ENCODE measurements at regions not wholly inside any gene's neighbourhood (a gene's known extent, or its start where the extent isn't known, plus 50 kb on each side); places are given as distances from the start of the nearest gene placed in this dataset.

DNA sequence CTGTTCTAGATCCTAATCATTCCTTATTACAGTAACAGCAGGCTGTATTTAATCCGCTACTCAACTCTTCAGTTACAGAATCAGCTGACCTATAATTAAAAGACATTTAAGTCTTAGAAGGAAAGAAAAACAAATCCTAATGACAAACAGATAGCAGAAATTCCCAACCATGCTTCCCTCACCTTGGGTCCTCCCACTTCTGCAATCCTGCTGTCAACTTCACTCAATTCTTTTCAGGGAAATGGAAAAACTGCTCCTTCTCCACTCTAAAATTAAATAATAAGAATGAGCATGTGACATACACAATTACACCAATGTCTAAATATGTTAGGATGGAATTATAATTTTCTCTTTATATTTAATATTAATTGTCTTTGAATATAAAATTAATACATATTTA is 182.6 kb upstream of the LYPLAL1 start:
- Histone ChIP-seq H3K4me2 (ENCODE audit: extremely low read depth, insufficient read depth, low read length) (no peak overlapping the region), H3K27ac (ENCODE audit: insufficient read depth, low read length) (no peak overlapping the region), H3K4me1 (ENCODE audit: control insufficient read depth, extremely low read depth, insufficient read depth, low read length) (no peaks in the 10 kb centered on the region), H3K9me3 (ENCODE audit: control insufficient read depth, insufficient read depth, low read depth, low read length) (no peaks in the 10 kb centered on the region), H2AFZ (ENCODE audit: low read length) (no peak overlapping the region), H3K4me3 (replicated peaks in 1 of 4; ENCODE audit: control extremely low read depth in 1 of 4, insufficient read depth in 1 of 4, low read depth in 3 of 4, low read length in 4 of 4) (no peak overlapping the region), H3K27me3 (ENCODE audit: control insufficient read depth, insufficient read depth, low read length) (no peaks in the 10 kb centered on the region), H3K36me3 (ENCODE audit: control insufficient read depth, insufficient read depth, low read length) (no peaks in the 10 kb centered on the region), H4K20me1 (ENCODE audit: control insufficient read depth, extremely low read depth, insufficient read depth, low read length) (no peaks in the 10 kb centered on the region), H3K79me2 (ENCODE audit: control insufficient read depth, insufficient read depth, low read length) (no peaks in the 10 kb centered on the region), H3K9ac (ENCODE audit: insufficient read depth, low read length) (no peak overlapping the region)
- TF ChIP-seq, protein P1, sequence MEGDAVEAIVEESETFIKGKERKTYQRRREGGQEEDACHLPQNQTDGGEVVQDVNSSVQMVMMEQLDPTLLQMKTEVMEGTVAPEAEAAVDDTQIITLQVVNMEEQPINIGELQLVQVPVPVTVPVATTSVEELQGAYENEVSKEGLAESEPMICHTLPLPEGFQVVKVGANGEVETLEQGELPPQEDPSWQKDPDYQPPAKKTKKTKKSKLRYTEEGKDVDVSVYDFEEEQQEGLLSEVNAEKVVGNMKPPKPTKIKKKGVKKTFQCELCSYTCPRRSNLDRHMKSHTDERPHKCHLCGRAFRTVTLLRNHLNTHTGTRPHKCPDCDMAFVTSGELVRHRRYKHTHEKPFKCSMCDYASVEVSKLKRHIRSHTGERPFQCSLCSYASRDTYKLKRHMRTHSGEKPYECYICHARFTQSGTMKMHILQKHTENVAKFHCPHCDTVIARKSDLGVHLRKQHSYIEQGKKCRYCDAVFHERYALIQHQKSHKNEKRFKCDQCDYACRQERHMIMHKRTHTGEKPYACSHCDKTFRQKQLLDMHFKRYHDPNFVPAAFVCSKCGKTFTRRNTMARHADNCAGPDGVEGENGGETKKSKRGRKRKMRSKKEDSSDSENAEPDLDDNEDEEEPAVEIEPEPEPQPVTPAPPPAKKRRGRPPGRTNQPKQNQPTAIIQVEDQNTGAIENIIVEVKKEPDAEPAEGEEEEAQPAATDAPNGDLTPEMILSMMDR (conservative IDR thresholded peaks at IDR 0.05 in 1 of 2, IDR thresholded peaks at IDR 0.05 in 1 of 2; ENCODE audit: low read depth in 1 of 2, low read length in 2 of 2): no peak
- no peak for TF ChIP-seq EZH2 (IDR thresholded peaks at IDR 0.05; ENCODE audit: low read length, missing control alignments)
- no peak for DNase-seq (ENCODE audit: low read depth in 2 of 2)

DNA sequence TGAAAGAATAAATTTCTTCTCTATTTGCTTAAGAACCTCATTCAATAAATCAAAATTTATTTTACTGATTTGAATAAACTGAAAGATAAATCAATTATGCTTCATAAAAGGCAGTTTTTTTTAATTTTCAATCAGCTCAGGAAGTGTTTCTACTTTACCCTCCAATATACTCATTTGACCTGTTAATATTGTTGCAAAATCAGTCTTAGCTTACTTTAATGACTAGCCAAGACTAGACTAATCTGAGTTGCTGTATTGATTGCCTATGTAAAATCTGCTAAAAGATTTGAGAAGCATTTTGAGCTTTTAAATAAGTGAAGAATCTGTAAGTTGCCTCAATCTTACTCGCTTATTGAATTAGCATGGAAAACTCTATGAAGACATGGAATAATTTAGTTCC is 179.1 kb upstream of the LYPLAL1 start:
- Histone ChIP-seq H3K9ac (ENCODE audit: insufficient read depth, low read length) (no peak overlapping the region), H4K20me1 (ENCODE audit: control insufficient read depth, extremely low read depth, insufficient read depth, low read length) (no peaks in the 10 kb centered on the region), H3K27ac (ENCODE audit: insufficient read depth, low read length) (no peak overlapping the region), H2AFZ (ENCODE audit: low read length) (no peak overlapping the region), H3K9me3 (ENCODE audit: control insufficient read depth, insufficient read depth, low read depth, low read length) (no peaks in the 10 kb centered on the region), H3K4me3 (replicated peaks in 1 of 4; ENCODE audit: control extremely low read depth in 1 of 4, insufficient read depth in 1 of 4, low read depth in 3 of 4, low read length in 4 of 4) (no peak overlapping the region), H3K4me1 (ENCODE audit: control insufficient read depth, extremely low read depth, insufficient read depth, low read length) (no peaks in the 10 kb centered on the region), H3K4me2 (ENCODE audit: extremely low read depth, insufficient read depth, low read length) (no peak overlapping the region), H3K79me2 (ENCODE audit: control insufficient read depth, insufficient read depth, low read length) (no peaks in the 10 kb centered on the region), H3K27me3 (ENCODE audit: control insufficient read depth, insufficient read depth, low read length) (no peaks in the 10 kb centered on the region), H3K36me3 (ENCODE audit: control insufficient read depth, insufficient read depth, low read length) (no peaks in the 10 kb centered on the region)
- no peak for TF ChIP-seq EZH2 (IDR thresholded peaks at IDR 0.05; ENCODE audit: low read length, missing control alignments)
- TF ChIP-seq, protein P1 (conservative IDR thresholded peaks at IDR 0.05 in 1 of 2, IDR thresholded peaks at IDR 0.05 in 1 of 2; ENCODE audit: low read depth in 1 of 2, low read length in 2 of 2): no peak
- no peak for DNase-seq (ENCODE audit: low read depth in 2 of 2)

DNA sequence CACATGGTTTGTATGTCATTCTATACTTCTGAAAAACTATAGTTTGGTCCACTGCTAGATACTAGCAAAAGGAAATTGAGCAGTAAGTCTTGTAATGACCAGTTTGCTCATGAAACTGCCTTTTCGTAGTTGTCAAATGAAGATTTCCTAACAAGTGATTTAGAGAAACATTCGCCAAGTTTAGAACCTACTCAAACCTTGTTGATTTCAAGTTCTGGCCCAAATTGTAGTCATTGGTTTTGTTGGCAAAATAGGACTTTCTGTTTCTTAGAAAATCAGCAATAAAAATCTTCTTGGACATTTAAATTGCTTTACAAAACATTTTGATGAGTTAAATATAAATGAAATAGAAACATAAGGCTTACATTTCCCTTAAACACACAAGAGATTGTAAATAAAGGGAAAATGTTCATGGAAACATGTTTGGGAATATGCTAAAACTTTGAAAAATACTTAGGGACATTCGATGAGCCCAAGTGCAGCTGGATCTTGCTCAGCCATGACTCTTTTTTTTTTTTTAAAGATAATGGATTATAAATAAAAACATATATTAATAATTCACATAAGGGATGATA is 178.5 kb upstream of the LYPLAL1 start:
- no peak overlapping the region for H3K27ac ChIP-seq (ENCODE audit: insufficient read depth, low read length)
- TF ChIP-seq EZH2 (IDR thresholded peaks at IDR 0.05; ENCODE audit: low read length, missing control alignments): no peak
- TF ChIP-seq, protein P1 (conservative IDR thresholded peaks at IDR 0.05 in 1 of 2, IDR thresholded peaks at IDR 0.05 in 1 of 2; ENCODE audit: low read depth in 1 of 2, low read length in 2 of 2): no peak
- no peak for DNase-seq (ENCODE audit: low read depth in 2 of 2)
- no peaks in the 10 kb centered on the region for H3K36me3 ChIP-seq (ENCODE audit: control insufficient read depth, insufficient read depth, low read length)
- H3K4me1 ChIP-seq (ENCODE audit: control insufficient read depth, extremely low read depth, insufficient read depth, low read length): no peaks in the 10 kb centered on the region
- H3K4me2 ChIP-seq (ENCODE audit: extremely low read depth, insufficient read depth, low read length): no peak overlapping the region
- no peak overlapping the region for H3K9ac ChIP-seq (ENCODE audit: insufficient read depth, low read length)
- H3K9me3 ChIP-seq (ENCODE audit: control insufficient read depth, insufficient read depth, low read depth, low read length): no peaks in the 10 kb centered on the region
- no peaks in the 10 kb centered on the region for H4K20me1 ChIP-seq (ENCODE audit: control insufficient read depth, extremely low read depth, insufficient read depth, low read length)
- H2AFZ ChIP-seq (ENCODE audit: low read length): no peak overlapping the region
- H3K79me2 ChIP-seq (ENCODE audit: control insufficient read depth, insufficient read depth, low read length): no peaks in the 10 kb centered on the region
- H3K27me3 ChIP-seq (ENCODE audit: control insufficient read depth, insufficient read depth, low read length): no peaks in the 10 kb centered on the region
- no peak overlapping the region for H3K4me3 ChIP-seq (replicated peaks in 1 of 4; ENCODE audit: control extremely low read depth in 1 of 4, insufficient read depth in 1 of 4, low read depth in 3 of 4, low read length in 4 of 4)
